ENCODE measurements at regions not wholly inside any gene's neighbourhood (a gene's known extent, or its start where the extent isn't known, plus 50 kb on each side); places are given as distances from the start of the nearest gene placed in this dataset.

DNA sequence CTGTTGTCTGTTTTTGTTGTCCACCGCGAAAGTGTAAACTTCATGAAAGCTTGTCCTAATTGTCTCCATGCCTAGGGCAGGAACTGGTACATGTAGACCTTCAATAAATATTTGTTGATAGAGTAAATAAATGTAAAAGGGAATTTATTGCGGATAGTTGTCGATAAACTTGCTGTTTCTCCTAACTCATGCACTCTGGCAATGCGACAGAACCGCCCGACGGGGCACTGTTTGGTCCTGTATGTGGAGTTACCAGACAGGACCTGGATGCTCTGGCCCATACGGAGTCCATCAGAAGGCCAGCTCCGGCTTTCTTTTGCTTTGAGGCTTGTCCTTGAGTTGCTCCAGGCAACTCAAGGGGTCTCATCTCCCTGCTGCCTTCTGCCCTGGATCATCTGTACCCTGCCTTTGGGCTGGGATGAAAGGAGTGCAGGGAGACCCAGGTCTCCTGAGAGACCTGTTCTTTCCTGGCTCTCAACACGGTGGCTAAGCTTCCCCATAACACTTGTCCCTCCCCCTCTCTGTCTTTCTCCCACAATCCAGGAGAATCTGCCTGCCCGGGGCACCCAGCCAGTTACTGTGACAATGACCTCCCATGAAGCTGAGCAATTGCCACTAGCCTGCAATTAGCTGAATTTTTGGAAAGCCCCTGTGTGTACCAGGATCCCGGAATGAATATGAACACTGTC, 149.5 kb upstream of the PTCH1 start:
- Histone ChIP-seq H3K4me1 (ENCODE audit: insufficient read depth, low read length, poor library complexity, severe bottlenecking) (no peaks in the 10 kb centered on the region), H3F3A (ENCODE audit: low read depth) (no peaks in the 10 kb centered on the region), H3K27me3 (ENCODE audit: insufficient read depth, low read length, poor library complexity, severe bottlenecking) (no peaks in the 10 kb centered on the region), H3K9me2 (replicated peaks; ENCODE audit: low read depth, low read length) (no peaks in the 10 kb centered on the region), H3K36me3 (ENCODE audit: insufficient read depth, low read length) (no peaks in the 10 kb centered on the region), H3K4me3 (ENCODE audit: low read length, poor library complexity, severe bottlenecking) (no peak overlapping the region), H3K9me3 (ENCODE audit: insufficient read depth, low read depth, low read length) (no peaks in the 10 kb centered on the region), H3K79me2 (ENCODE audit: insufficient read depth, low read length) (no peaks in the 10 kb centered on the region), H2AFZ (ENCODE audit: low read length) (no peak overlapping the region), H3K4me2 (ENCODE audit: low read depth, low read length, poor library complexity, severe bottlenecking) (no peak overlapping the region), H3K9ac (ENCODE audit: low read depth, low read length, poor library complexity, severe bottlenecking) (no peak overlapping the region), H4K20me1 (ENCODE audit: insufficient read depth, low read length, poor library complexity, severe bottlenecking) (no peaks in the 10 kb centered on the region)
- TF ChIP-seq, protein P1, sequence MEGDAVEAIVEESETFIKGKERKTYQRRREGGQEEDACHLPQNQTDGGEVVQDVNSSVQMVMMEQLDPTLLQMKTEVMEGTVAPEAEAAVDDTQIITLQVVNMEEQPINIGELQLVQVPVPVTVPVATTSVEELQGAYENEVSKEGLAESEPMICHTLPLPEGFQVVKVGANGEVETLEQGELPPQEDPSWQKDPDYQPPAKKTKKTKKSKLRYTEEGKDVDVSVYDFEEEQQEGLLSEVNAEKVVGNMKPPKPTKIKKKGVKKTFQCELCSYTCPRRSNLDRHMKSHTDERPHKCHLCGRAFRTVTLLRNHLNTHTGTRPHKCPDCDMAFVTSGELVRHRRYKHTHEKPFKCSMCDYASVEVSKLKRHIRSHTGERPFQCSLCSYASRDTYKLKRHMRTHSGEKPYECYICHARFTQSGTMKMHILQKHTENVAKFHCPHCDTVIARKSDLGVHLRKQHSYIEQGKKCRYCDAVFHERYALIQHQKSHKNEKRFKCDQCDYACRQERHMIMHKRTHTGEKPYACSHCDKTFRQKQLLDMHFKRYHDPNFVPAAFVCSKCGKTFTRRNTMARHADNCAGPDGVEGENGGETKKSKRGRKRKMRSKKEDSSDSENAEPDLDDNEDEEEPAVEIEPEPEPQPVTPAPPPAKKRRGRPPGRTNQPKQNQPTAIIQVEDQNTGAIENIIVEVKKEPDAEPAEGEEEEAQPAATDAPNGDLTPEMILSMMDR (conservative IDR thresholded peaks at IDR 0.05; ENCODE audit: low read length): no peak
- no peak for TF ChIP-seq EZH2phosphoT487 (IDR thresholded peaks at IDR 0.05; ENCODE audit: borderline replicate concordance)

DNA sequence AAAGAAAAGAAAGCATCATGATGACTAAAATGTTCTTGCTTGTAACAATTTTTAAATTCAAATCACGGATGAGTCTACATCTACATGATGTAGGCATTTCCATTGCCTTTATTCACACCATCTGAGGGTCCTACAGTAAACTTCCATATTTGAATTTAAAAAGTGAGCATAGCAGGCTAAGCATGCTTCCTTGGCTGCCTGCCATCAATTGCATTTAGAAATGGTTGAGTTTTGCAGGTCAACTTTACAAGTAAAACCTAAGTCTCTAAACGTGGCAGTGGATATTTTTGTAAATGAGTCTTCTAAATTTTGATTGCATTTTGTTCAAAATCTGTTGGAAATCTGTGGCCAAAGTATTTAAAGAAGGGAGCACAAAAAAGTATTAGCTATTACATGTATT, 136.5 kb upstream of the PTCH1 start:
- no peaks in the 10 kb centered on the region for H3K9me3 ChIP-seq (ENCODE audit: insufficient read depth, low read depth, low read length)
- H3K9ac ChIP-seq (ENCODE audit: low read depth, low read length, poor library complexity, severe bottlenecking): no peak overlapping the region
- H3K4me1 ChIP-seq (ENCODE audit: insufficient read depth, low read length, poor library complexity, severe bottlenecking): peaks cover under 1% of the 10 kb centered on the region
- no peaks in the 10 kb centered on the region for H3K36me3 ChIP-seq (ENCODE audit: insufficient read depth, low read length)
- no peak overlapping the region for H2AFZ ChIP-seq (ENCODE audit: low read length)
- no peak overlapping the region for H3K4me2 ChIP-seq (ENCODE audit: low read depth, low read length, poor library complexity, severe bottlenecking)
- H3K79me2 ChIP-seq (ENCODE audit: insufficient read depth, low read length): no peaks in the 10 kb centered on the region
- H3F3A ChIP-seq (ENCODE audit: low read depth): no peaks in the 10 kb centered on the region
- TF ChIP-seq EZH2phosphoT487 (IDR thresholded peaks at IDR 0.05; ENCODE audit: borderline replicate concordance): no peak
- TF ChIP-seq, protein P1 (conservative IDR thresholded peaks at IDR 0.05; ENCODE audit: low read length): no peak
- H4K20me1 ChIP-seq (ENCODE audit: insufficient read depth, low read length, poor library complexity, severe bottlenecking): no peaks in the 10 kb centered on the region
- H3K27me3 ChIP-seq (ENCODE audit: insufficient read depth, low read length, poor library complexity, severe bottlenecking): no peaks in the 10 kb centered on the region
- no peaks in the 10 kb centered on the region for H3K9me2 ChIP-seq (replicated peaks; ENCODE audit: low read depth, low read length)
- H3K4me3 ChIP-seq (ENCODE audit: low read length, poor library complexity, severe bottlenecking): no peak overlapping the region

DNA sequence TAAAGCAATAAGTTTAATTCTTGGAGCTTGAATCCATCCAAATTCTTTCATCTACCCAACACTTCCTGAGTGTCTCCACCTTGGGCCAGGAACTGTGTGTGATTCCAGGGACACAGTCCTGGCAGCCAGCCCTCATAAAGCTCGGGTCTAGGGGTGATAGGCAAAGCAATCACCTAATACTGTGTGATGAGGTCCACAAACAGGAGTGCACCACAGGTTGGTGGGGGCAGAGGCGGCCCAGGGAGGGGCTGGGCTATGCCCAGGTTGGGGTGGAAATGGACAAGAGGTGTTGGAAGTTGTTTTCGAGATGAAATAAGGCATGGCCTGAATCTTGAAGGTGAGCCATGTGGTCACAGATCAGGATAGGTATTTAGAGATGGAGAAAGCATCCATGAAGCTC, 133.9 kb upstream of the PTCH1 start:
- H3K79me2 ChIP-seq (ENCODE audit: insufficient read depth, low read length): no peaks in the 10 kb centered on the region
- no peak overlapping the region for H3K4me2 ChIP-seq (ENCODE audit: low read depth, low read length, poor library complexity, severe bottlenecking)
- H4K20me1 ChIP-seq (ENCODE audit: insufficient read depth, low read length, poor library complexity, severe bottlenecking): no peaks in the 10 kb centered on the region
- no peak overlapping the region for H2AFZ ChIP-seq (ENCODE audit: low read length)
- no peaks in the 10 kb centered on the region for H3F3A ChIP-seq (ENCODE audit: low read depth)
- H3K4me1 ChIP-seq (ENCODE audit: insufficient read depth, low read length, poor library complexity, severe bottlenecking): peaks cover 3% of the 10 kb centered on the region
- no peaks in the 10 kb centered on the region for H3K36me3 ChIP-seq (ENCODE audit: insufficient read depth, low read length)
- H3K4me3 ChIP-seq (ENCODE audit: low read length, poor library complexity, severe bottlenecking): no peak overlapping the region
- no peak overlapping the region for H3K9ac ChIP-seq (ENCODE audit: low read depth, low read length, poor library complexity, severe bottlenecking)
- H3K9me2 ChIP-seq (replicated peaks; ENCODE audit: low read depth, low read length): no peaks in the 10 kb centered on the region
- no peaks in the 10 kb centered on the region for H3K27me3 ChIP-seq (ENCODE audit: insufficient read depth, low read length, poor library complexity, severe bottlenecking)
- no peaks in the 10 kb centered on the region for H3K9me3 ChIP-seq (ENCODE audit: insufficient read depth, low read depth, low read length)
- no peak for TF ChIP-seq EZH2phosphoT487 (IDR thresholded peaks at IDR 0.05; ENCODE audit: borderline replicate concordance)
- TF ChIP-seq, protein P1 (conservative IDR thresholded peaks at IDR 0.05; ENCODE audit: low read length): no peak
